ENCODE measurements at regions not wholly inside any gene's neighbourhood (a gene's known extent, or its start where the extent isn't known, plus 50 kb on each side); places are given as distances from the start of the nearest gene placed in this dataset.
"Not testable (repeated sequence)": the region's sequence is repeated elsewhere in the genome, so short reads cannot be mapped to it uniquely, and the experiment has no call there.

GRCh38 chr6:78783366-78783765, 84.0 kb upstream of the IRAK1BP1 start:
- ATAC-seq = not testable (repeated sequence)

- no peak for TF ChIP-seq TOX (CRISPR knock-in tag; IDR thresholded peaks at IDR 0.05; ENCODE audit: borderline replicate concordance)
- no peak for TF ChIP-seq TCF4 (CRISPR knock-in tag; IDR thresholded peaks at IDR 0.05; ENCODE audit: borderline replicate concordance)
- no peak for TF ChIP-seq CSDC2 (CRISPR knock-in tag; IDR thresholded peaks at IDR 0.05)
- no peak for TF ChIP-seq CREB5 (CRISPR knock-in tag; IDR thresholded peaks at IDR 0.05; ENCODE audit: low read depth)
- no peak for TF ChIP-seq ZFP30 (CRISPR knock-in tag; IDR thresholded peaks at IDR 0.05)
- no peak for TF ChIP-seq CSRNP3 (CRISPR knock-in tag; IDR thresholded peaks at IDR 0.05)
- no peak for TF ChIP-seq ZNF565 (CRISPR knock-in tag; conservative IDR thresholded peaks at IDR 0.05; ENCODE audit: low read depth)
- TF ChIP-seq PPARA (CRISPR knock-in tag; IDR thresholded peaks at IDR 0.05; ENCODE audit: borderline replicate concordance) = no peak
- no peak for TF ChIP-seq ZC3H10 (CRISPR knock-in tag; IDR thresholded peaks at IDR 0.05)
- TF ChIP-seq BACH2 (CRISPR knock-in tag; IDR thresholded peaks at IDR 0.05; ENCODE audit: borderline replicate concordance) = no peak
- TF ChIP-seq TSHZ2 (CRISPR knock-in tag; IDR thresholded peaks at IDR 0.05) = no peak
- TF ChIP-seq GLIS3 (CRISPR knock-in tag; IDR thresholded peaks at IDR 0.05) = no peak
- TF ChIP-seq SNAI2 (CRISPR knock-in tag; IDR thresholded peaks at IDR 0.05) = no peak
- ATAC-seq = no peak
These were observed 70.1 kb upstream of the IRAK1BP1 start for GRCh38 chr6:78797270-78797669.

- TF ChIP-seq ZNF565 (CRISPR knock-in tag; conservative IDR thresholded peaks at IDR 0.05; ENCODE audit: low read depth) (no peak), ZFP3 (CRISPR knock-in tag; IDR thresholded peaks at IDR 0.05) (no peak), POU6F1 (CRISPR knock-in tag; IDR thresholded peaks at IDR 0.05; ENCODE audit: borderline replicate concordance, low read depth) (no peak), CSRNP3 (CRISPR knock-in tag; IDR thresholded peaks at IDR 0.05) (no peak), TOX (CRISPR knock-in tag; IDR thresholded peaks at IDR 0.05; ENCODE audit: borderline replicate concordance) (no peak), PPARA (CRISPR knock-in tag; IDR thresholded peaks at IDR 0.05; ENCODE audit: borderline replicate concordance) (no peak), ZFP30 (CRISPR knock-in tag; IDR thresholded peaks at IDR 0.05) (no peak), TCF4 (CRISPR knock-in tag; IDR thresholded peaks at IDR 0.05; ENCODE audit: borderline replicate concordance) (no peak), ZNF70 (CRISPR knock-in tag; IDR thresholded peaks at IDR 0.05) (no peak)
- no peak for ATAC-seq
These were observed 67.7 kb upstream of the IRAK1BP1 start for GRCh38 chr6:78799682-78800081.

GRCh38 chr6:78806792-78807191, 60.6 kb upstream of the IRAK1BP1 start:
- ATAC-seq = not testable (repeated sequence)

- not testable (repeated sequence) for ATAC-seq
These were observed 59.5 kb upstream of the IRAK1BP1 start for GRCh38 chr6:78807655-78808355.

Data from SK-N-SH treated with all-trans-retinoic acid at 6 μM for 48 hours (cell line).